ENCODE measurements at regions not wholly inside any gene's neighbourhood (a gene's known extent, or its start where the extent isn't known, plus 50 kb on each side); places are given as distances from the start of the nearest gene placed in this dataset.

DNA sequence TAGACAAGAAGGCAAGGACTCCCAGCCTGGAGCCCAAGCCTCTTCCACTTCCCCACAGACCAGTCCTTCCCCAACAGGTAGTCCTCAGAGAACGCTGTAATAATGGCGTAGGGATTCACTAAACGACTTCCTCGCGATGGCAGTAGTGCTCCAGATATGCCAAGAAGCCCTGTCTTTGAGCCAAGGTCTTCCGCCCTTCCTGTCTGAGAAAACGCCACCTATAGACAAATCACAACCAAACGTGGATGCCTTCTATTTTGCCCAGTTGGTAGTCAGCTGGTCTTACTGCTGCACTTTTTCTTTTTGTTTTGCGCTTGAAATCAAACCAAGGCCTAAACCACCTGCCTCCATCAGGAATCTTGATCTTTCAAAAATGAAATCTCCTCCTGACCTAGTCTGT lies 203.3 kb downstream of the OR13H1 start:
- intact Hi-C loops (cut with DNase I), result no loop called here
- H3K27ac ChIP-seq (replicated peaks in 1 of 4), result peak overlapping the region in 2 of 4 donors; percentile 80 to 82

DNA sequence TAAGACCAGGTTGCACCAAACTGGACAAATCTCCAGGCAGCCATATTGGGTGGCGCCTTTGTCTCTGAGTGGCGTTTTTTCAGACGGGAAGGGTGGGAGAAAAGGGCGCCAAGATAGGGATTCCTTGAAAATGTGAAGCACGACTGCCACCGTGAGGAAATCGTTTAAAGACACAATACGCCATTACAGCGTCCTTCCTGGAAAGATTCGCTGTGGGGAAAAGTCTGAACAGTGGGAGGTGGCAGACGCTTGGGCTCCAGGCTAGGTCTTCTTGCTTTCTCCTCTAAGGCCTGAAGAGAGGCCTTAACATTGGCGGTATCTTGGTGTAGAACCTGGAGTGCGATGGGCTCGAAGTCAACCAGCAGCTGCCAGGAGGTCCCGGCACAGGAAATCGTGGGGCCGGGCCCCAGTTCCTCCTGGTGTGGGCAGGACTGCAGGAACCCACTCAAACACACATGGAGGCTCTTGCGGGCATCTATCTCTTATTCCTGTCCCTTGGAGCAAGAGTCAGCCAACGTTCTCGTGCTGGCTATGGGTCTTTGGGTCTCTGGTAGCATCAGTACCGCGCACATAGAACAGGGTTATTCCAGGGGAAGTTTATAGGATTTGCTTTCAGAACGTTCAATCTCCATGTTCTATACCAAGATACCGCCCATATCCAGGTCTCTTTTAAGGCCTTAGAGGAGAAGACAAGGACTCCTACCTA lies 208.8 kb downstream of the OR13H1 start:
- Histone ChIP-seq H3K27me3 (no peaks in the 10 kb centered on the region), H3K9me3 (no peaks in the 10 kb centered on the region), H3K4me1 (peaks cover 0 to under 1% (median 0%) of the 10 kb centered on the region in 4 donors), H3K27ac (replicated peaks in 1 of 4) (peak overlapping the region in 2 of 4 donors; percentile 78 to 81), H3K4me3 (peak overlapping the region in 2 of 4 donors; percentile 55 to 59), H3K36me3 (no peaks in the 10 kb centered on the region)
- intact Hi-C loops (cut with DNase I), result no loop called here
- TF ChIP-seq EP300 (IDR thresholded peaks at IDR 0.05) (no peak), POLR2AphosphoS5 (IDR thresholded peaks at IDR 0.05) (no peak), POLR2A (IDR thresholded peaks at IDR 0.05; ENCODE audit: low read depth) (no peak)
- TF ChIP-seq, protein P1, sequence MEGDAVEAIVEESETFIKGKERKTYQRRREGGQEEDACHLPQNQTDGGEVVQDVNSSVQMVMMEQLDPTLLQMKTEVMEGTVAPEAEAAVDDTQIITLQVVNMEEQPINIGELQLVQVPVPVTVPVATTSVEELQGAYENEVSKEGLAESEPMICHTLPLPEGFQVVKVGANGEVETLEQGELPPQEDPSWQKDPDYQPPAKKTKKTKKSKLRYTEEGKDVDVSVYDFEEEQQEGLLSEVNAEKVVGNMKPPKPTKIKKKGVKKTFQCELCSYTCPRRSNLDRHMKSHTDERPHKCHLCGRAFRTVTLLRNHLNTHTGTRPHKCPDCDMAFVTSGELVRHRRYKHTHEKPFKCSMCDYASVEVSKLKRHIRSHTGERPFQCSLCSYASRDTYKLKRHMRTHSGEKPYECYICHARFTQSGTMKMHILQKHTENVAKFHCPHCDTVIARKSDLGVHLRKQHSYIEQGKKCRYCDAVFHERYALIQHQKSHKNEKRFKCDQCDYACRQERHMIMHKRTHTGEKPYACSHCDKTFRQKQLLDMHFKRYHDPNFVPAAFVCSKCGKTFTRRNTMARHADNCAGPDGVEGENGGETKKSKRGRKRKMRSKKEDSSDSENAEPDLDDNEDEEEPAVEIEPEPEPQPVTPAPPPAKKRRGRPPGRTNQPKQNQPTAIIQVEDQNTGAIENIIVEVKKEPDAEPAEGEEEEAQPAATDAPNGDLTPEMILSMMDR (IDR thresholded peaks at IDR 0.05), result peak in 2 of 3 experiments; percentile 6 to 20
- WGBS, result 45% methylated on average over 20 of the region's 24 CpGs
- no peak for DNase-seq (ENCODE audit: extremely low spot score)

More for the DNA sequence above, 203.3 kb downstream of the OR13H1 start:
- H3K27me3 ChIP-seq, result no peaks in the 10 kb centered on the region
- H3K9me3 ChIP-seq, result no peaks in the 10 kb centered on the region
- DNase-seq (ENCODE audit: extremely low spot score), result no peak
- H3K4me3 ChIP-seq, result peak overlapping the region in 2 of 4 donors; percentile 61 to 66
- no peaks in the 10 kb centered on the region for H3K36me3 ChIP-seq
- H3K4me1 ChIP-seq, result peaks cover 0 to 4% (median 2%) of the 10 kb centered on the region in 4 donors
- TF ChIP-seq EP300 (IDR thresholded peaks at IDR 0.05) (no peak), POLR2AphosphoS5 (IDR thresholded peaks at IDR 0.05) (peak; percentile 33 to 63)
- TF ChIP-seq, protein P1 (IDR thresholded peaks at IDR 0.05), result peak in 2 of 3 experiments; percentile 38 to 46
- 67% methylated on average over 9 of the region's 9 CpGs for WGBS

DNA sequence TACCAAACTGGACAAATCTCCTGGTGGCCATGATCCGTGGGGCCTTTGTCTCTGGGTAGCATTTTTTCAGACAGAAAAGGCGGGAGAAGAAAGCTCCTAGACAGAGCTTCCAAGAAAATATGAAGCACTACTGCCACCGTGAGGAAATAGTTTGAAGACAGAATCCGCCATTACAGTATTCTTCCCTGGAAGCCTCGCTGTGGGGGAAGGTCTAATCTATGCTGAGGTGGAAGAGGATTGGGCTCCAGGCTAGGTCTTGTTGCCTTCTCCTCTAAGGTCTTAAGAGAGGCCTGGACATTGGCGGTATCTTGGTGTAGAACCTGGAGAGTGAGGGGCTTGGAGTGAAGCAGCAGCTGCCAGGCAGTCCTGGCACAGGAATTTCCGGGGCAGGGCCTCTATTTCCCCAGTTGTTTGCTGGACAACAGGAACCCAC lies 218.9 kb downstream of the OR13H1 start:
- Histone ChIP-seq H3K4me3 (peak overlapping the region in 2 of 4 donors; percentile 47 to 54), H3K4me1 (peaks cover 0 to 17% (median 5%) of the 10 kb centered on the region in 4 donors), H3K36me3 (no peaks in the 10 kb centered on the region), H3K27ac (replicated peaks in 1 of 4) (peak overlapping the region in 2 of 4 donors; percentile 31 to 53), H3K27me3 (no peaks in the 10 kb centered on the region), H3K9me3 (no peaks in the 10 kb centered on the region)
- intact Hi-C loops (cut with DNase I), result loop anchor here (10.0 kb wide), 2 partner anchors 52 to 58 kb away; no protein-coding TSS in a partner anchor
- peak in 1 of 2 donors; percentile 16 for TF ChIP-seq POLR2AphosphoS5 (IDR thresholded peaks at IDR 0.05)
- TF ChIP-seq, protein P1 (IDR thresholded peaks at IDR 0.05), result peak in 2 of 3 experiments; percentile 35 to 46
- no peak for TF ChIP-seq EP300 (IDR thresholded peaks at IDR 0.05)
- DNase-seq (ENCODE audit: extremely low spot score), result no peak
- WGBS, result 47% methylated on average over 7 of the region's 7 CpGs

DNA sequence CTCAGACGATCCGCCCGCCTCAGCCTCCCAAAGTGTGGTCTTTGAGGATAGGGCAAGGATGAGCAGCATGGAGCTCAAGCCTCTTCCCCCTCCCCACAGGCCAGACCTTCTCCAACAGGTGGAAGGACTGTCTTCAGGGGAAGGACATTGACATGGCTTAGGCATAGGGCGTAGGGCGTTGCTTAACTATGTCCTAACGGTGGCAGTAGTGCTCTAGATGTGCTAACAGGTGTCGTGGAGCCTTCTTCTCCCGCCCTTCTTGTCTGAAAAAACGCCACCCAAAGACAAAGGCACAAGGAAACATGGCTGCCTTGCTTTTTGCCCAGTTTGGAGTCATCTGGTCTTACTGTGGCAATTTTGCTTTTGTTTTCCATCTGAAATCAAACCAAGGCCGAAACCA lies 219.8 kb downstream of the OR13H1 start:
- no peaks in the 10 kb centered on the region for H3K9me3 ChIP-seq
- H3K4me1 ChIP-seq, result peaks cover 0 to 20% (median 5%) of the 10 kb centered on the region in 4 donors
- TF ChIP-seq, protein P1 (IDR thresholded peaks at IDR 0.05), result peak in 2 of 3 experiments; percentile 45 to 57
- TF ChIP-seq EP300 (IDR thresholded peaks at IDR 0.05) (no peak), POLR2AphosphoS5 (IDR thresholded peaks at IDR 0.05) (peak; percentile 44 to 74), POLR2A (IDR thresholded peaks at IDR 0.05; ENCODE audit: low read depth) (no peak)
- H3K4me3 ChIP-seq, result peak overlapping the region in 2 of 4 donors; percentile 47 to 54
- WGBS, result 35% methylated on average over 7 of the region's 10 CpGs
- H3K27me3 ChIP-seq, result no peaks in the 10 kb centered on the region
- DNase-seq (ENCODE audit: extremely low spot score), result no peak
- H3K36me3 ChIP-seq, result no peaks in the 10 kb centered on the region
- intact Hi-C loops (cut with DNase I), result loop anchor here (10.0 kb wide), 2 partner anchors 51 to 59 kb away; no protein-coding TSS in a partner anchor
- peak overlapping the region in 2 of 4 donors; percentile 31 to 53 for H3K27ac ChIP-seq (replicated peaks in 1 of 4)
